KOPT-K1 (cell line): ENCODE measurements at regions not wholly inside any gene's neighbourhood (a gene's known extent, or its start where the extent isn't known, plus 50 kb on each side); places are given as distances from the start of the nearest gene placed in this dataset.

ENCODE experiments used
- H3K27ac ChIP-seq: fragments of 200-600 bp; sonication (generic); 2 replicates; pipeline ENCODE4 v1.5.1; 2016; ENCODE audit warnings: antibody characterized with exemption, mild to moderate bottlenecking, low read depth, low read length; ENCODE audit not compliant: poor library complexity, severe bottlenecking
- H3K36me3 ChIP-seq: fragments of 200-600 bp; sonication (generic); 2 replicates; pipeline ENCODE4 v1.5.1; 2017; ENCODE audit warnings: antibody characterized with exemption, mild to moderate bottlenecking, low read length, moderate library complexity; ENCODE audit not compliant: insufficient read depth
- H3K9me3 ChIP-seq: fragments of 200-600 bp; sonication (generic); 2 replicates; pipeline ENCODE4 v1.5.1; 2017; ENCODE audit warnings: antibody characterized with exemption, low read length, mild to moderate bottlenecking; ENCODE audit not compliant: insufficient read depth, poor library complexity, severe bottlenecking

GRCh38 chr14:54188064-54188666, 208.6 kb upstream of the CDKN3 start:
- Histone ChIP-seq H3K36me3 (no peaks in the 10 kb centered on the region), H3K9me3 (no peaks in the 10 kb centered on the region), H3K27ac (no peak overlapping the region)

- no peaks in the 10 kb centered on the region for H3K36me3 ChIP-seq
- H3K9me3 ChIP-seq = no peaks in the 10 kb centered on the region
- H3K27ac ChIP-seq = peak overlapping the region; percentile 30
Observed at GRCh38 chr14:54189333-54189732, 207.5 kb upstream of the CDKN3 start.

- Histone ChIP-seq H3K36me3 (no peaks in the 10 kb centered on the region), H3K27ac (peak overlapping the region; percentile 30), H3K9me3 (no peaks in the 10 kb centered on the region)
Observed at GRCh38 chr14:54189748-54190354, 207.0 kb upstream of the CDKN3 start.

DNA sequence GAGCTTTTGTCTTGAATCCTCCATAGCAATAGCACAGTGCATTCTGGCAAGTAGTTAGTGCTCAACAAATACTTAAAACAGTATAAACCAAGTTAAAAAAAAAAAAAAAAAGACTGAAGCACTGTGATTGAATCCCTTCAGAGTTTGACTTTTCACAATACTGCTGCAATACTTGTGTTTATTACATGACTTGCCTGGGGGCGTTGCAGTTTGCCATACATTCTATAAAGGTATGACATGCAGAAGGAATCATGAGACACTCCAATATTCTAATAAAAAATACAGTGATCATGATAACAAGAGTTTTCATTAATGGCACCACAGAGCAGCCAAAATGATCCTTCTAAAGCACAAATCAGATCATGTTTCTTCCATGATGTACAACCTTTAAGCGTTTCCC, 205.0 kb upstream of the CDKN3 start:
- Histone ChIP-seq H3K36me3 (no peaks in the 10 kb centered on the region), H3K27ac (no peak overlapping the region), H3K9me3 (no peaks in the 10 kb centered on the region)

- H3K36me3 ChIP-seq = no peaks in the 10 kb centered on the region
- no peaks in the 10 kb centered on the region for H3K9me3 ChIP-seq
- no peak overlapping the region for H3K27ac ChIP-seq
Observed at GRCh38 chr14:54192610-54193009, 204.2 kb upstream of the CDKN3 start.

- H3K36me3 ChIP-seq = no peaks in the 10 kb centered on the region
Observed at GRCh38 chr14:54193871-54194270, 202.9 kb upstream of the CDKN3 start.

GRCh38 chr14:54194501-54194900, 202.3 kb upstream of the CDKN3 start:
- H3K36me3 ChIP-seq = no peaks in the 10 kb centered on the region
- H3K9me3 ChIP-seq = no peaks in the 10 kb centered on the region
- H3K27ac ChIP-seq = no peak overlapping the region

More at GRCh38 chr14:54193871-54194270, 202.9 kb upstream of the CDKN3 start:
- H3K27ac ChIP-seq = no peak overlapping the region
- no peaks in the 10 kb centered on the region for H3K9me3 ChIP-seq

DNA sequence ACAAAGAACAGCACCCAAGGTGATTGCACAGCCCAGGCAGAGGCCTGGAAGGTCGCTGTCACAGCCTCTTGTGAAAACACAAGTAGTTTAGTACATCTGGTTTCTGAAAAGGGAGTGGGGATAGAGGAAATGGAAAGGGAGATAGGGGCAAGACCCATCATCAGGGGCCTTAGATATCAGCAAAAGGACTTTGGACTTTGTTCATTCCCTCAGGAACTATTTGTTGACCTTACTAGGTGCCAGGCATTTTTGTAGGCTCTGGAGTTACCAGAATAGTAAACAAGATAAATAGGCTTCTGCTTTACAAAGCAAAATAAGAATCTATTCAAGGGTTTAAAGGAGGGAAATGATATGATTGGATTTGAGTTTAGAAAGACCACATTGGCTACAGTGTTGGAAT, 199.4 kb upstream of the CDKN3 start:
- Histone ChIP-seq H3K27ac (no peak overlapping the region), H3K36me3 (no peaks in the 10 kb centered on the region), H3K9me3 (peaks cover 12% of the 10 kb centered on the region)

DNA sequence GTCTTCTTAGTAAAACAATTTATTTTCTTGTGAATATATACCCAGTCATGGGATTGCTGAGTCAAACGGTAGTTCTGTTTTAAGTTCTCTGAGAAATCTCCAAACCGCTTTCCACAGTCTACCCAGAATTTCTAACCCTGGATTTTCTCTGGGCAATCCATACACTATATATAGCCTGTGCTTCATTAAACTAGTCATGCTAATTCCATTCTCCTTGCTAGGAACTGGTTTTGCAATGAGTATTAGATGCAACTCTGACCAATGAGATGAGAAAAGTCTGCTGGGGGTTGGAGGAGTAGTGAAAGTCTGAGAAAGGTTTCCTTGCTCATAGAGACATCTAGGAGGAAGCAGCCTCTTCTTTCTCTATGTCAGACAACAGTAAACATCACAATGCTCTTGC, 196.1 kb upstream of the CDKN3 start:
- Histone ChIP-seq H3K9me3 (peaks cover 13% of the 10 kb centered on the region), H3K27ac (no peak overlapping the region), H3K36me3 (no peaks in the 10 kb centered on the region)

GRCh38 chr14:54202288-54202687, 194.5 kb upstream of the CDKN3 start:
- Histone ChIP-seq H3K27ac (no peak overlapping the region), H3K36me3 (no peaks in the 10 kb centered on the region), H3K9me3 (peaks cover 13% of the 10 kb centered on the region)

DNA sequence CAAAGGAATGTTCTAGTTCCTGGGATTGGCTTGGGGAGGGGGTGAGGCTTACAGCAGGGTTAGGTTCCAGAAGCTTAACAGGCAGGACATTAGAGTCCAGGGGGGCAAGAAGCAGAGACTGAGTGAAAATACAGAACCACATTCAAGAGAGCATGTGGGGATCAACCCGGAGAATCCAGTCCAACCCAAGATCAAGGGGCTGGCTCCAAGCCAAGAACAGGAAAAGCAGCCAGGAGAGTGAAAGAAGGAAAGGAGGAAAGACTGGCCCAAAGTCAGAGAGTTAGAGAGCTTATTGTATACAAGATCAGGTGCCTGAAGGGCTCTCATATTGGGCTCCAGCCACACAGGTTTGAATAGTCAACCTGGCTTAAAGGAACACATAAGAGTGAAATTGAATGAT, 190.3 kb upstream of the CDKN3 start:
- Histone ChIP-seq H3K36me3 (no peaks in the 10 kb centered on the region), H3K9me3 (peaks cover 10% of the 10 kb centered on the region), H3K27ac (no peak overlapping the region)

- Histone ChIP-seq H3K9me3 (peaks cover 4% of the 10 kb centered on the region), H3K27ac (no peak overlapping the region), H3K36me3 (no peaks in the 10 kb centered on the region)
Observed at GRCh38 chr14:54207075-54207474, 189.7 kb upstream of the CDKN3 start.

DNA sequence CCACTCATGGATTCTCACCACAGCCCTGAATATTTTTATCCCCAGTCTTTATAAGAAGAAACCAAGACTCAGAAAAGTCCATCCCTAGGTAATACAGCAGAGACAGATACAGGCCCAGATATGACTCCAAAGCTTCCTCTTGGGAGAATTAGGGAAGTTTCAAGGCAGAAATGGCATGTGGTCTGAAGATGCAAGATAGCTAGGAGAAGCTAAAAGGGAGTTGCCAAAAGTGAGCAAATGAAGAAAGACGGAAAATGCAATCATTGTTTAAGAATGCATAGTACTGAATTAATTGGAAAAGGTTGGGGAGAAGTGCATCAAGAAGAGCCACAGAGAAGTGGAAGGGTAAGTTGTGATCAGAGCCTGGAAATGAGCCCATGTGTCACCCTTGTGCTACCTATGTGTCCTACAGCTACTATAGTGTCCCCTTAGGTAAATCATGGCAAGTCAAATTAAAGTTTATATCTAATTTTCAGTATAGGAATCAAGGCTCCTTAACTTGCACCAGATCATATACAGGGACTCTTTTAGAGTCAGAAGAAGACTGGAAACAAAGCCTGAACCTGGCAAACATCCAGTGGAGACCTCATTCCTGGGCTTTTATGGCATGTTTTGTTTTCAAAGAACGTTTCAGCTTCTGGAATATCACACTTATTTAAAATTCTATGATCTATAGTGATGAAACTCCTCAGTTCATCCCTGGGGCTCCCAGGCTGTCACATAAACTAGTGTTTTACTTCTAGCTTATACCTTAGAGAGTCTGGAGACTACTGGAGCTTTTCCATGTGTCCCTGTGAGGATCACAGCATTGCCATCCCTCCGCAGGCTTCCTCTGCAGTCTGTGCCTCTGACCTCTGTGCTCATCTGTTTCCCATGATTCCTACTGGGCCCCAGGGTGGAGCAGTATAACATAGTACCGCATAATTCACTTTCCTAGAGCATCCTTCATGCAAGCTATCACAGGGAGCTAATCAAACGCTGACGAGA, 189.0 kb upstream of the CDKN3 start:
- Histone ChIP-seq H3K9me3 (no peaks in the 10 kb centered on the region), H3K27ac (no peak overlapping the region), H3K36me3 (no peaks in the 10 kb centered on the region)

DNA sequence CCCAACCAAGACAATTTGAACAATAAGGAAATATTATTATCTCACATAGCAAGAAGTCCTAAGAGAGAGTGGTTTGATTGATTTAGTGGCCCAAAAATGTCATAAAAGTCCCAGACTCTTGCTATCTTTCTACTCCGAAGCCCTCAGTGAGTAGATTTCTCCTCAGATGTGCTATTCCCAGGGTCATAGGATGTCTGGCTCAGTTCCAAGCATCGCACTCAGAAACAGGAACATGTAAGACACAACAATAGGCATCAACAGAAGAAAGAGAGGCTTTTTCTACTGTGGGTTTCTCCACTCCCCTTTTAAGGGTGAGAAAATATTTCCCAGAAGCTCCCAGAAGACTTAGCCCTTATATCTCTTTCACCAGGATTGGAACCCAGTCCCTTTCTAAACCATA, 188.1 kb upstream of the CDKN3 start:
- Histone ChIP-seq H3K36me3 (no peaks in the 10 kb centered on the region), H3K9me3 (no peaks in the 10 kb centered on the region), H3K27ac (no peak overlapping the region)

- Histone ChIP-seq H3K36me3 (no peaks in the 10 kb centered on the region), H3K9me3 (no peaks in the 10 kb centered on the region), H3K27ac (no peak overlapping the region)
Observed at GRCh38 chr14:54209511-54210250, 187.1 kb upstream of the CDKN3 start.
